HG02588 (cell line): ENCODE measurements at regions not wholly inside any gene's neighbourhood (a gene's known extent, or its start where the extent isn't known, plus 50 kb on each side); places are given as distances from the start of the nearest gene placed in this dataset.

Experiments used
- ATAC-seq: cut with Tn5 transposase; IDR thresholded peaks from one replicate; pipeline ENCODE4 v1.9.1; 2021; ENCODE audit warnings: mild to moderate bottlenecking, moderate library complexity; ENCODE audit not compliant: unreplicated experiment

GRCh38 chr2:42864222-42864621, 71.8 kb upstream of the HAAO start:
- no peak for ATAC-seq

DNA sequence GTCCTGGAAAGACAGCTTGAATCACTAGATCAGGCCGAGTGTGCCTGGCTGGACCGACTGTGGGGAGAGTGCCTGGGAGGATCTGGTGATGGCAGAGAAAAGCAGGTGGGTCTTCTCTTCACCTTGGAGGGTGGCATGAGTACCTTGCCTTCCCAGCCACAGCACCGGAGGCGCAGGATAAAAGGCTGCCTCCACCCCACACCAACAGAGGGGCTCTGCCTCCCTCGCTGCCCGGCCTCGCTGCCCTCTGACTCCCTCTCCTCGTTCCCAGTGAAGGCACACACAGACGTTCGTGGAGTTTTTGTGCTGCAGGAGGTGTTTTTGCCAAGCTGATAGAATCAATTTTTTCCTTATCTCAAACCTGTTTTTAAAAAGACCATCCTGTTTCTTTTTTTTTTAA, 71.4 kb upstream of the HAAO start:
- ATAC-seq = no peak

DNA sequence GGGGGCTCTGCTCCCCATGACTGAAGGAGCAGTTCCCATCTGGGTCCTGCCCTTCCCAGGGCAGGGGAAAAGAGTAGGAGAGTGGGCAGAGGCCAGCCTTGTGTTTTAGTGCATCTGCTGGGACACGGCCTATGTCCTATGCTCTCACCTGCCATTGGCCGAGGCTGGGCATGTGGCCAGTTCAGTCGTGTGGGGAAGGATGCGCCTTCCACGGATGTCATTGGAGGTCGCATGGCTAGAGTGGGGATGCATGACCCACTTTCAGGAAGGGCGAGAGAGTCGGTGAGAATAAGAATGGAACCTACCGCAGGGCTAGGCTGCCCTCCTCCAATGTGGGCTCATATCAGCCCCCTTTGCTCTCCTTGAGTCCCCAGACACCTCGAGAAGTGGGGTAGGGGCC, 70.9 kb upstream of the HAAO start:
- no peak for ATAC-seq

DNA sequence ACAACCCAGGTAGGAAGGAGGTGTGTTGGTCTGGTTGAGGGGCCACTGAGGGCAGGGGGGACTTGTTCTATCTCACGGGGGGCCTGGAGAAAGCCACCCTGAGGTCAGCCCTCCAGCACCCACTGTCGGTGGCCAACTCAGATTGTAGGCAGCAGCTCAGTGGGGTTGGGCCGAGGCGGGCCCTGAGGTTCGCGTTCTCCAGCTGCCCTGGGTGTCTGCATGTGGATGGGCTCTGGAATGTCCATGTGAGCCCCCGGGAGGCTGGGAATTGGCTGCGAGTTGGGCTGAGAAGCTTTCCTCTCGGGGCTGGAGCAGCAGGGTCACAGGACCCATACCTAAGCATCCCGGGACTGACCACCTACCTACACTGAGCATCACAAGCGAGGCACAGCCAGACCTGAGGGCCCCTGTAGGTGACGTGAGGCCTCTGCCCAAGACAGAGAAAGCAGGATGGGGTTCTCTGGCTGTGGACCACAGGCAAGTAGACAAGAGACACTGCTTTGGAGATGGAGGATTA, 70.3 kb upstream of the HAAO start:
- ATAC-seq = no peak

DNA sequence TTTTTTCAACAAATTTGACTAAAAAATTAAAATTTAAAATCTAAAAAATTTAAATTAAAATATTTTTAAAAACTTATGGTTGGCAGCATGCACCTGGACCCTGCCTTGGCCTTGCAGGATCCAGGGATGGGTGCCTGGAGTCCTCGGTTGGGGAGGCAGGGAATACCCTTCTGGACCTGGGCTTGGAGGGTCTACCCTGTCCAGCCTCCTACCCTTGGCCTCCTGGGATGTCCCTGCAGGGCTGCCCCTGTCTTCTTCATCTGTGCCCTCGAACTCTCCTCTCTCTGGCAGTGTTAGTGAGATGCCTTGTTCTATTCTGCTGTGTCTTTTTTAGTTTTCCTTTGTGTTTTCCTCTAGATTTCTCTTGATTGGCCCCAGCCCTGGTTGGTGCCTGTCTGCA, 68.9 kb upstream of the HAAO start:
- ATAC-seq = no peak

- ATAC-seq = no peak
Measured at GRCh38 chr2:42860319-42861094, 68.1 kb upstream of the HAAO start.

DNA sequence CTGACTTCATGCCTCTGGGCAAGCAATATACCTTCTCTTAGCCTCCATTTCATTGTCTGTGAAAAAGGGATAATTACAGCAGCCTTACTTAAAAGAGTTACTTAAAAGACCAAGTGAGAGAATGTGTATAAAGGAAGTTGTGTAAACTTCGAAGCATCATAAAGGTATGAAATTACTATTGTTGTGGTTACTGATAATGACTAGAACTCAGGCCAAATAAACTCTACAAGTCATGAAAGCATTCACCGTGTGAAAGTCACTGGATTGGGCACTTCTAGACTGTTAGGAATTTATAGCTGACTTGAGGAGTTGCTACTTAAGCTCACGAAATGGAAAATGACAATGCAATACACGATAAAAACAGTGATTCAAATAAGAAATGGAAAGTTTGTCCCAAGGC, 67.4 kb upstream of the HAAO start:
- no peak for ATAC-seq

- no peak for ATAC-seq
Measured at GRCh38 chr2:42859006-42859552, 66.7 kb upstream of the HAAO start.

DNA sequence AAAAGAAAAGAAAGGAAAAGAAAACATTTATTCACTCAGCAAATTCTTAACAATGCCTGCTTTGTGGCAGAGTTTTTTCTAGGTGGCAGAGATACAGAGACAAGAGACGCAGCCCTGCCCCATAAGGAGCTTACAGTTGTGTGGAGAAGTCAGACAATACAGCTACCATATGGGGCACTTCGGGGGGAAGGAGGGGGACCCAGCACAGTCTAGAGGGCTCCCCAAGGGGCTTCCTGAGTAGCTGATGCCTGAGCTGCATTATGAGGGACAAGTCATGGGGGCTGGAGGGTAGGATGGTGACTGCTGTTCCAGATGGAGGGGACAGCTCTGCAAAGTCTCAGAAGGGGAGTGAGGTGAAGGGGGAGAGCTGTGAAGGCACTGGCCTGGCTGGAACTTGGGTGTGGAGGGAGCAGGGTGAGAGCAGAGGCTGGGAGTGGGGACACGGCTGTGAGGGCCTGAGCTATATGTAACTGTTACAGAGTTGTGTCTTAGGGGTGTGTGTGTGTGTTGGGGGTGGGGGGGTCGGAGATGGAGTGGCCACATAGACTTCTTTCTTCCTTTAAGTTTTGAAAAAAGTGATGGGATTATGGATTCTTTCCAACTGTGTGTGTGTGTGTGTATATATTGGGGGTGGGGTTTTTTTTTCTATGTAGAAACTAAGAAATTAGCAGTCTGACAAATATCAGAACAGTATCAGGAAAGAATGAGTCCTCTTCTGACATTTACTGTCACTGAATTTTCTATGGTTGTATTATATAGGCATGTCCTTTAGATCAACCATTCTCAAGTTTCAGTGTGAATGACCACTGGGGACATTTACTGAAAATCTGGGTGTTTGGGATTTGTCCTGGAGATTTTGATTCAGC, 66.0 kb upstream of the HAAO start:
- ATAC-seq = no peak

- ATAC-seq = no peak
Measured at GRCh38 chr2:42856891-42857632, 64.7 kb upstream of the HAAO start.

DNA sequence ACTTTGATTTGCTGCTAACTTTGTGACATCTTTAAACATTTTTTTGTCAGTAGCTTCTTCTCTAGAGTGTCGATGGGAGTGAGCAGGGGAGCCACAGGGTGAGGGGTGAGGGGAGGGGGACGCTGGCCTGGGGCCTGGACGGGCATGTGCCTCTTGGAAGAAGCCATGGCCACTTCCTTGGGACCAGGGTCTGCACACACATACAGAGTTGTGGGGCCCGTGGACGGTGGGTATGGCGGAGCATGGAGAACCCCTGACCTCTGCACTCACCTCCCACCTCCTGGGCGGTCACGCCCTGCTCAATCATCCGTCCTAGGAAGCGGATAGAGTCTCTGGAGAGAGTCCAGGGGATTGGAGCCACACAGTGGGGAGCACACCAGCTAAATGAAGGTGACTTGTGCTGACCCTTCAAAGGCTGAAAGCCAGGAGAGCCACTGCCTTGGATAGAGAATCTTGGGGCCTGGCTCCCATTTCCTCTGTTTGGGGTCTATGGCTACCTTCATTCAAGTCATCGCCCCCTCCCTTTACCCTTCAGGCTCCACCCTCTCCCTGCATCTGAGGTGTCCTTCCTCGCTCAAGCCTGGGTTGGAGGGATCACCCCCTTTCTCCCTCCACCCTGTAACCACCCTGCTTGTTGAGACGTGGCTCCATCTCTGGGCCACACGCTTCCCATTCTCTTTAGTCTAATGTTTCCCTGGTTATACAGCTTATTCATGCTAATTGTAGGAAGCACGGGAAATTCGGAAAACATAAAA, 63.9 kb upstream of the HAAO start:
- ATAC-seq = no peak

DNA sequence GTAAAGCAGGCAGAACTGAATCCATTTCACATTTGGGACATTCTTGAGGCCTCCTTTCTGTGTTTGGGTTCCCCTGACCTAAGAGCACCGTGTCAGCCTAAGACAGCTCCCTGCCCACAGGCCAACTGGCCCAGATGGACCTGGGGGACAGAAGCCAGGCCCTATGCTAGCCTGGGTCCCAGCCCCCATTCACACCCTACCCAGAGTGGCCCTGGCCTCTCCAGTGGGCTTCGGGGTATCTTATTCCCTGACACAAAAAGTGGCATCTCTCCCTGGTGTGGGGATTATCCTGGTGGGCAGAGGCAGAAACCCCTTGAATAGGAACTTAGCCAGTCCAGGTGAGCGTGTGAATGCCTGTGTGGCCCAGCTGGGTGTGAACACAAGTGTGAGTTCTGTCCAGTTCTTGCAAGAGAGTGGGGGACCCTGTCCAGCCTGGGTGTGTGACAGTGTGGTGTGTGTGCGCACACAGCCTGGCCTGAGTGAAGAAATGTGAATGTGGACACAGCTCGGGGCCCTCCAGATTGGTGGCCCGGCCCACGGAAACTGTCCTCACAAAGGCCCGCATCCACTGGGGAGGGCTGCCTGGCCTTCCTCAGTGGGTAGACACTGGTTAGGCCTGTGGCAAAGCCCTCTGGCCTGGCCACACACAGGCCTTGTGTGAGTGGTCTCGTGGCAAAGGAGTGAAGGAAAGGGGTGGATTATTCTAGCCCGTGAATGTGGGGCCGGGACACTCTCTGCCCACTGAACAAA, 63.0 kb upstream of the HAAO start:
- ATAC-seq = no peak

- ATAC-seq = no peak
Measured at GRCh38 chr2:42854207-42854818, 61.9 kb upstream of the HAAO start.

DNA sequence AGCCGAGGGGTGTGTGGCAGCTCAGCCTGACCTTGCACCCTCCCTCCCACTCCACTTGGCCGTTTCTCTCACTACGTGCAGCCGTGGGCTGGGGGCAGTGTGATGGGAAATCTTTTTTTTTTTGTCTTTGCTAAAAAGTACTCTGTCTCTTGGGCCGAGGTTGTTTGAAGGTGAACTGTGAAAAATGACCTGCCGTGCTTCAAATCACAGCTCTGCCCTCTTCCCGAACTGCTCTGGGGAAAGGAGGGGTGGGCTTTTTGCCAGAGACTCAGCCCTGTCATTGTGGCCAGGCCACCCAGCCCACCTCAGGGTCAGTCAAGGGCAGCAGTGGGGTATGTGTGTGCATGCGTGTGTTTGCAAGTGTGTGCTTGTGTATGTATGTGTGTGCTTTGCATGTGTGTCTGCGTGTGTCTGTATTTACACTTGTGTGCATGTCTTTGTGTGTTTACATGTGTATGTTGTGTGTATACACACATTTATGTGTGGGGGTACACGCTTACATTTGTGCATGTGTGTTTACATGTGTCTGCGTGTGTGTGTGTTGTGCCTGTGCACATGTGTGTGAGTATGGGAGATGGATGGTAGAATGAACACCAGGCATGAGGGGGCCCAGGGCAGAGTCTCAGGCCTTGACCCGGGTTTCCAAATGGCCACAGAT, 61.3 kb upstream of the HAAO start:
- ATAC-seq = no peak

- no peak for ATAC-seq
Measured at GRCh38 chr2:42852798-42853197, 60.4 kb upstream of the HAAO start.

DNA sequence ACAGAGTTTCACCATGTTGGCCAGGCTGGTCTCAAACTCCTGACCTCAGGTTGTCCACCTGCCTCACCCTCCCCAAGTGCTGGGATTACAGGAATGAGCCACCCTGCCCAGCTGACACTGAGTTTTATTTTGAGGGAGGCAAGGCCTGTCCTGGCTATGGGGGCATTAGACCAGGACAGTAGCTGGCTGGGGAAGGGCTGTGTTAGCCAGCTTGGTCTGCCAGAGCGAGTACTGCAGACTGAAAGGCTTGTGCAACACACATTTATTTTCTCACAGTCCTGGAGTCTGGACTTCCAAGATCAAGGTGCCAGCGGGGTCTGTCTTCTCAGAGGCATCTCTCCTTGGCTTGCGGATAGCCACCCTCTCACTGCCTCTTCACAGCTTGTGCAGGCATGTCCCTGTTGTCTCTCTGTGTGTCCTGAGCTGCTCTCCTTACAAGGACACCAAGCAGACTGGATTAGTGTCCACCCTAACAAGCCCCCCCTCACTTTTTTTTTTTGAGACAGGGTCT, 59.4 kb upstream of the HAAO start:
- no peak for ATAC-seq

GRCh38 chr2:42851186-42851585, 58.8 kb upstream of the HAAO start:
- ATAC-seq = no peak

DNA sequence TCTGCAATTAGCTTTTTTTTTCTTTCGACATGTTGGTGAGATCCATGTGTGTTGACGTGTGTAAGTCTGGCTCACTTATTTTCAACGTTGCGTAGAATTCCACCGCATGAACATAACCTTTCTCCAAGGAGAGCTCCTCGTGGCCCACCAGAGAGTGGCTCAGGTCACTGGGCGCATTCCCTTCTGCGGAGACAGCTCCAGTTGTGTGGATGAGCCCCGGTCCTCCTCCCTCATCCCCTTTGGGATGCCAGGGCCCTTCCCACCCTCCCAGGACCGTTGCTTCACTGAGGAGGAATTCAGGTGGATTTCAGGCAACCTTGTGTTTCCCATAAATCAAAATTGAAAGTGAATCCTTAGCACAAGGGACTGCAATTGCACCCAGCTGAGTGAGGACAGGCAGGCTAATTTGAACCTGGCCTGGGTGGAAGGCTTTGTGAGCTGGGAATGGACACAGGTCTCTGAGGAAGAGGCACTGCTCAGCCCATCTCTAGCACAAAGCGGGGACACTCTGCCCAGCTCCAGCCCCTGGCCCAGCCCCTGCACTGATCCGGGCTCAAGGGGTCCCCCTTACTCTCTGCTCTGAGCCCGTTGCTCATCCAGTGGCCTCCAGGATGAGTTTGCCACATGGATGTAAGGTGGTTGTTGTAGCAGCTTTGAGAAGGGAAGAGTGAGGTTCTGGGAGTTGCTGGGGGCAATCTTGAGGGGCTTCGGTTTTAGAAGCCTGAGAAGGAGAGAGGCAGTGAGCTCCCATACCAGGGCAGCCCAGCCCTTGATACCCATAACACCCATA, 57.8 kb upstream of the HAAO start:
- no peak for ATAC-seq
